GM19372 (cell line): ENCODE measurements at regions not wholly inside any gene's neighbourhood (a gene's known extent, or its start where the extent isn't known, plus 50 kb on each side); places are given as distances from the start of the nearest gene placed in this dataset.

Source experiments
- ATAC-seq: cut with Tn5 transposase; IDR thresholded peaks from one replicate; pipeline ENCODE4 v1.9.1; 2021; ENCODE audit warnings: mild to moderate bottlenecking, low read depth, moderate library complexity; ENCODE audit not compliant: unreplicated experiment

DNA sequence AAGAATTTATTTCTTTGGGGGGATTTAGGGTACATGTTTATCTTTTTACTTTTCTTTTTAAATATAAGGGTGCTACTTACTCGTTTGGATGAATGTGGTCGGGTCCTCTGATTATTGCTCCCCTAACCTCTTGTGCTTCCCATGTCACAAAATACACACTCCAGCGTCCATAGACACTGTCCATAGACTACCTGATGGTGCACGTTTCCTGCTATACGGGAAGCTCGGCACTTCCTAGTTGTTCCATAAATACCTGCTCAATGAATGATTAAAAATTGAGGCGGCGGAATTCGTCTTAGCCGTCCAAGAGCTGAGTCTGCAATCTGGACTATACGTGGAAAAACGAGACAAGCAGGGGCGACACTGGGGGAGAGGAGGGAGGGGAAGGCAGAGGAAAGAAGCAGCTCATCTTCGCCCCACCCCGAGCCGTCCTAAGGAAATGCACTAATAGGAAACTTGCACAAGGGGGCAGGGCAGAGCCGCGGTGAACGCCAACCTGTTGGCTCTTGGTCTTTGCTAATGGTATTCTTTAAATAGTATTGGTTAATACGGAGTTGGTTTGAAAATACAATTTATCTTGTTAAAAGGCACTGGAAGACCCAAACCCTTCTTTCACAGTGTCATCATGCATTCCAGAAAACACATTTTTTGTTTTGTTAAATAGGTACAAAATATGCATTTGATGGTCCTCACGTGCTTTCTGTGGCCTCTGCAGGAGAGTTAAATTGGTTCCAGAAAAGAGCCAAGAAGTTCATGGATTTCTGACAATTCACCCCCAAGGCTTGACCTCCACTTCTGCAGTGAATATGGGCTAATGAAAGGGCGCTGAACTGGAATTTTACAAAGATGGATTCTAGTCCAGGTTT lies 73.0 kb upstream of the KCTD1 start:
- peak; percentile 89 for ATAC-seq

DNA sequence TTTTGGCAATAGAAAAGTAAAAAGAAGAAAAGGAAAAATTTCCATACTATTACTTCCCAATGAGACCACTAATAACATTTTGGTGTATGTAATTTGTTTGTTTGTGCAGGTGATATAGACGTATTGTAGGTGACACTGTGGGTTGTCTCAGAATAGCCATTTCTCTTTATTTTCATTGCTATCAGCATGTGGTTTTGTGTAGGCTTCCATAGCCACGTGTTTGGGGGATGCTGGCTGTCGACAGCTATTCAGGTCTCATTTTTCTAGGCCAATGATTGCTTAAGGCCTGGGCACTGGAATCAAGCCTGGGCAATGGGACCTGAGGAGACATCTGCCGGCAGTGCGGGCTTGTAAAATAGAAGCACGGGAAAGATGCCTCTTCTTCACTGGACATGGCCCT lies 71.0 kb upstream of the KCTD1 start:
- ATAC-seq = no peak

DNA sequence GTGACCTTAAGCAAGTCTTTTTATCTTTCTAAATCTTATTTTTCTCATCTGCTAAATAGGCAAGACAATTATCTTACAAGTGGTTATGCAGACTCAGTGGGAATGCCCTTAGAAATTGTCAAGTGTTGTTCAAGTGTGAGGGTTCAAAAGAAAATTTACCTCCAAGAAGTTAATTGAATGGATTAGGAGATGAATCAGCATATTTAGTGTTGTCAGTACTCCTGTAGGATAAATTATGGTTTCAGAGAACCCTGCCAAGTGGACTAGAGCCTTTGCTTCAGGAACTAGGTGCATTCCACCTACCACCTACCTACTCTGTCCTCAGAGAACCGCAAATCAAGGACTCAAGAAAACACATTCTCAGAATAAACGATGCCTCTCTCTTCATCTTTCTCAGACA lies 69.8 kb upstream of the KCTD1 start:
- no peak for ATAC-seq

DNA sequence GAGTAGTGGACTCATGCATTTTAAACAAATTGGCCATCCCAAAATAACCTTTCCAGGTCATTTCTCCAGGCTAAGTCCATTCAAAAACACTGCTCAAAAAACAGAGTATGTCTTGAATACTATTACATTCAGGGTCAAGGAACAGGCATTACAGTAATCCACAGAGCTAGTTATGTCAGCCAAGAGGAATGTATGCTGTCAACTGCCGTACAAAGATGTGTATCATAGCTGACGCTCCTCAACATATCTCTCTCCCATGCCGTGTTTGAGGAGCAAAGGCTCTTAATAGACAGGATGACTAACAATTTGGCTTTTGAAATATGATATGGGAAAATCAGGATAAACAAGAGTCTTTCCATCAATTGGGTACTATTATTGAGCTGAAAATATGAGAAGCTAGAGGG lies 68.8 kb upstream of the KCTD1 start:
- no peak for ATAC-seq

DNA sequence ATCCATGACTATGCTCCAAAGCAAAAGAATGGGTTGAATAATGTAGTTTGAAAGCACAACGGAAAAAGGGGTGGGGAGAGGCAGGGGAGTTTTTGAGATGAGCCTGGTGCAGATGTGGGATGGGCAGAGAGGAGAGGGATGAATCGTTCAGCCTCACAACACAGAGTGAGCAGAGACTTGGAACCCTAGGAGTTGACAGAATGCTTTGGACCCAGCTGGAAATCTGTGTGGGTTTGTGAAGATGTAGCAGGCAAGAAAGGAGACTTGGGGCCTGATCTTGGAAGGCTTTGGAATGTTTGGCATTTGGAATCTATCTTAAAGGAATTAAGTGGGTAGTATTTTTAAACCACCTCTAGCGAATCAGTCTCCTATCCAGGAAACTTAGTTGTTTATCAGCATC lies 66.0 kb upstream of the KCTD1 start:
- no peak for ATAC-seq
